Endothelial cell of umbilical vein (primary cell): ENCODE measurements at regions not wholly inside any gene's neighbourhood (a gene's known extent, or its start where the extent isn't known, plus 50 kb on each side); places are given as distances from the start of the nearest gene placed in this dataset.

Source experiments
- BruUV-seq: library from RNA; stranded (reverse); fragments of 400-500 nt; replicated peaks from 2 replicates; lab custom pipeline; 2021; lab: Mats Ljungman, UMichigan
- CTCF ChIA-PET: fragments of 300-600, 350-600 bp; sonication (Branson Sonifier 250); formaldehyde crosslinking; loops from one replicate; lab custom pipeline; 2021; ENCODE audit warnings: antibody characterized with exemption, inconsistent platforms; lab: Charles Lee
- POLR2A ChIA-PET: fragments of 300-600, 350-600 bp; sonication (Branson Sonifier 250); formaldehyde crosslinking; loops from one replicate; lab custom pipeline; 2021; ENCODE audit warnings: antibody characterized with exemption, inconsistent platforms; lab: Charles Lee
- DNase-seq: peaks from one replicate; pipeline ENCODE4 v3.0.0-alpha.2; 2011; ENCODE audit warnings: low read depth, low spot score
- FAIRE-seq: peaks from 2 replicates; lab custom pipeline; 2011; peaks lifted over from hg19 to GRCh38; lab: Jason Lieb, UNC
- H2AFZ ChIP-seq: 2 replicates; pipeline ENCODE4 v1.6.0; 2012; ENCODE audit warnings: low read depth, low read length, control low read depth, inconsistent platforms
- H3K27ac ChIP-seq: 2 replicates; pipeline ENCODE4 v1.5.1; 2011; ENCODE audit warnings: low read depth, mild to moderate bottlenecking, control low read depth, low read length, moderate library complexity; ENCODE audit not compliant: insufficient read depth
- H3K27me3 ChIP-seq, 2 experiments: 2 replicates each; pipeline versions ENCODE4 v1.6.0 to v1.6.1; 2011; ENCODE audit warnings: low read length in 2 of 2, mixed read lengths in 1 of 2; ENCODE audit not compliant: control insufficient read depth in 2 of 2, insufficient read depth in 2 of 2
- H3K36me3 ChIP-seq, 2 experiments: 2 replicates in 1 of 2; 3 replicates in 1 of 2; pipeline ENCODE4 v1.5.1; 2011; ENCODE audit warnings: low read length in 2 of 2, mild to moderate bottlenecking in 1 of 2, moderate library complexity in 1 of 2; ENCODE audit not compliant: control insufficient read depth in 2 of 2, insufficient read depth in 2 of 2; ENCODE audit errors: extremely low read depth in 1 of 2
- H3K4me1 ChIP-seq: 3 replicates; pipeline ENCODE4 v1.5.1; 2011; ENCODE audit warnings: mild to moderate bottlenecking, low read length; ENCODE audit not compliant: control insufficient read depth, insufficient read depth; ENCODE audit errors: extremely low read depth
- H3K4me2 ChIP-seq: 2 replicates; pipeline ENCODE4 v1.6.1; 2011; ENCODE audit warnings: low read length, control low read depth, mixed read lengths; ENCODE audit not compliant: insufficient read depth
- H3K4me3 ChIP-seq, 3 experiments: fragments of 200-600 bp in 1 of 3; sonication (generic), shearing (Covaris generic) in 1 of 3; replicated peaks in 1 of 3; 2 replicates each; pipeline ENCODE4 v1.5.1; 2011 to 2016; ENCODE audit warnings: control low read depth in 3 of 3, low read length in 3 of 3, mild to moderate bottlenecking in 2 of 3, inconsistent platforms in 1 of 3, low read depth in 1 of 3, moderate library complexity in 1 of 3; ENCODE audit not compliant: insufficient read depth in 1 of 3
- H3K79me2 ChIP-seq: 2 replicates; pipeline ENCODE4 v1.6.0; 2012; ENCODE audit warnings: low read length, inconsistent platforms; ENCODE audit not compliant: control insufficient read depth, insufficient read depth
- H3K9ac ChIP-seq: replicated peaks from 2 replicates; pipeline ENCODE3; 2011; ENCODE audit warnings: low read length, control low read depth; ENCODE audit not compliant: insufficient read depth; ENCODE audit errors: extremely low read depth
- H3K9me1 ChIP-seq: replicated peaks from 3 replicates; pipeline ENCODE4 v1.6.0; 2011; ENCODE audit warnings: mild to moderate bottlenecking, low read length; ENCODE audit not compliant: control insufficient read depth, insufficient read depth; ENCODE audit errors: extremely low read depth
- H3K9me3 ChIP-seq: replicated peaks from 2 replicates; pipeline ENCODE4 v1.5.1; 2012; ENCODE audit warnings: low read length, inconsistent platforms; ENCODE audit not compliant: control insufficient read depth, insufficient read depth
- H4K20me1 ChIP-seq: replicated peaks from 2 replicates; pipeline ENCODE3; 2011; ENCODE audit warnings: mild to moderate bottlenecking, low read length; ENCODE audit not compliant: control insufficient read depth, insufficient read depth; ENCODE audit errors: extremely low read depth
- EZH2 ChIP-seq: IDR thresholded peaks from 2 replicates; pipeline ENCODE4 v1.6.1; 2012; ENCODE audit warnings: borderline replicate concordance, low read depth, mild to moderate bottlenecking, moderate library complexity, low read length, inconsistent platforms; ENCODE audit not compliant: severe bottlenecking
- FOS ChIP-seq: IDR thresholded peaks from 2 replicates; pipeline ENCODE4 v1.6.1; 2011; ENCODE audit warnings: mild to moderate bottlenecking, low read length, moderate library complexity, borderline replicate concordance; ENCODE audit not compliant: insufficient read depth
- JUN ChIP-seq: IDR thresholded peaks from 2 replicates; pipeline ENCODE4 v1.6.1; 2011; ENCODE audit warnings: borderline replicate concordance, low read depth; ENCODE audit not compliant: insufficient read length, insufficient read depth
- MYC ChIP-seq: IDR thresholded peaks from one replicate; pipeline ENCODE4 v1.6.1; 2011; ENCODE audit warnings: mild to moderate bottlenecking, low read depth, low read length
- POLR2A ChIP-seq: IDR thresholded peaks from 2 replicates; pipeline ENCODE4 v1.6.1; 2012; ENCODE audit warnings: low read depth, mild to moderate bottlenecking, control low read depth, low read length
- dilution Hi-C: fragments of 300-500 bp; cut with MboI; formaldehyde crosslinking; loops from one replicate; pipeline ENCODE4 v1.15.0; 2019; ENCODE audit warnings: low sequenced_read_pairs; ENCODE audit not compliant: extremely low pct_ligation_motif_present
- intact Hi-C: fragments of 100-400 bp; cut with micrococcal nuclease; formaldehyde crosslinking; loops from one replicate; pipeline ENCODE4 v1.10.0; 2022
- TF ChIP-seq, protein P1 (sequence below), 2 donors: IDR thresholded peaks; 1 replicate in 1 of 2; 2 replicates in 1 of 2; pipeline ENCODE4 v1.5.1; 2011; ENCODE audit warnings: low read length in 2 of 2, mild to moderate bottlenecking in 2 of 2, moderate library complexity in 2 of 2, control low read depth in 1 of 2, inconsistent platforms in 1 of 2, low read depth in 1 of 2; ENCODE audit not compliant: insufficient read depth in 1 of 2; ENCODE audit errors: extremely low read depth in 1 of 2
- TF ChIP-seq, protein P2 (sequence below): IDR thresholded peaks from 2 replicates; pipeline ENCODE4 v1.6.1; 2011; ENCODE audit not compliant: insufficient read depth, insufficient read length

DNA sequence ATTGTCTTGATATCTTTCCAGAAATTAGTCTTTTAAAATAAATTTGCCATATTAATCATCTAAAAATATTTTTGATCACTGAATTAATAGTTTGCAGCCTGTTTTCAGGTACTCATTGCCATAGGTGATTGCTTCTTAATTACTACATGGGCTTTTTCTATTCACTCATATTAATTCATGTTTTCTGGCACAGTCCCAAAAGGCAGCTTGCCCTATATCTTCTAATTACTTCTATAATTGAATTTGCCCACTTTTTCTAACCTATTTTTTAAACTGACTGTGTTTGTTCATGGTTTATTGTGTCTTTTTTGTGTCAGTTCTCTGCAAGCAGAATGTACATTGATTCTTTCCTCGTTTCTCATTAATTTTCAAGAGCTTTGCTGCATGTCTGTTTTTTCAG is 85.7 kb upstream of the SOX2 start:
- Histone ChIP-seq H3K9me3 (no peaks in the 10 kb centered on the region), H3K79me2 (no peaks in the 10 kb centered on the region), H4K20me1 (no peaks in the 10 kb centered on the region), H2AFZ (no peak overlapping the region), H3K4me2 (no peak overlapping the region), H3K4me1 (peaks cover 61% of the 10 kb centered on the region), H3K27ac (no peak overlapping the region), H3K36me3 (no peaks in the 10 kb centered on the region), H3K9ac (no peak overlapping the region), H3K9me1 (no peaks in the 10 kb centered on the region), H3K27me3 (no peaks in the 10 kb centered on the region), H3K4me3 (no peak overlapping the region)
- no peak for TF ChIP-seq MYC
- TF ChIP-seq, protein P1, sequence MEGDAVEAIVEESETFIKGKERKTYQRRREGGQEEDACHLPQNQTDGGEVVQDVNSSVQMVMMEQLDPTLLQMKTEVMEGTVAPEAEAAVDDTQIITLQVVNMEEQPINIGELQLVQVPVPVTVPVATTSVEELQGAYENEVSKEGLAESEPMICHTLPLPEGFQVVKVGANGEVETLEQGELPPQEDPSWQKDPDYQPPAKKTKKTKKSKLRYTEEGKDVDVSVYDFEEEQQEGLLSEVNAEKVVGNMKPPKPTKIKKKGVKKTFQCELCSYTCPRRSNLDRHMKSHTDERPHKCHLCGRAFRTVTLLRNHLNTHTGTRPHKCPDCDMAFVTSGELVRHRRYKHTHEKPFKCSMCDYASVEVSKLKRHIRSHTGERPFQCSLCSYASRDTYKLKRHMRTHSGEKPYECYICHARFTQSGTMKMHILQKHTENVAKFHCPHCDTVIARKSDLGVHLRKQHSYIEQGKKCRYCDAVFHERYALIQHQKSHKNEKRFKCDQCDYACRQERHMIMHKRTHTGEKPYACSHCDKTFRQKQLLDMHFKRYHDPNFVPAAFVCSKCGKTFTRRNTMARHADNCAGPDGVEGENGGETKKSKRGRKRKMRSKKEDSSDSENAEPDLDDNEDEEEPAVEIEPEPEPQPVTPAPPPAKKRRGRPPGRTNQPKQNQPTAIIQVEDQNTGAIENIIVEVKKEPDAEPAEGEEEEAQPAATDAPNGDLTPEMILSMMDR (IDR thresholded peaks at IDR 0.05; ENCODE audit: extremely low read depth in 1 of 2, insufficient read depth in 1 of 2, low read depth in 1 of 2, low read length in 2 of 2), result no peak
- TF ChIP-seq, protein P2, sequence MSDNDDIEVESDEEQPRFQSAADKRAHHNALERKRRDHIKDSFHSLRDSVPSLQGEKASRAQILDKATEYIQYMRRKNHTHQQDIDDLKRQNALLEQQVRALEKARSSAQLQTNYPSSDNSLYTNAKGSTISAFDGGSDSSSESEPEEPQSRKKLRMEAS, result no peak
- TF ChIP-seq EZH2, result no peak
- TF ChIP-seq JUN, result no peak
- TF ChIP-seq FOS, result no peak
- TF ChIP-seq POLR2A, result no peak
- dilution Hi-C loops (no loop called here), intact Hi-C loops (loop anchor here (10.0 kb wide), 1 partner anchor 1169 kb away; the partner anchor contains the start of gene ATP11B)
- ChIA-PET CTCF (interaction anchor here (0.8 to 1.2 kb wide), 2 partner anchors 62 to 74 kb away, joined by 3 to 4 read pairs; no protein-coding TSS in a partner anchor), POLR2A (no interaction called here)
- DNase-seq (no peak), FAIRE-seq (no peak)
- no TSS peak for BruUV-seq
